Peyer's patch (tissue), 4 donors: ENCODE measurements at regions not wholly inside any gene's neighbourhood (a gene's known extent, or its start where the extent isn't known, plus 50 kb on each side); places are given as distances from the start of the nearest gene placed in this dataset.

Source experiments
- CTCF ChIP-seq, 6 experiments: fragments of 450-650 bp in 4 of 6; fragments of 200-600 bp in 2 of 6; sonication (generic) in 1 of 6; IDR thresholded peaks; one replicate each; pipeline ENCODE4 v1.5.1; 2017 to 2019; ENCODE audit warnings: antibody characterized with exemption in 6 of 6, mild to moderate bottlenecking in 3 of 6, moderate library complexity in 1 of 6
- POLR2A ChIP-seq, 2 donors: fragments of 450-650 bp; IDR thresholded peaks; one replicate each; pipeline ENCODE4 v1.5.1; 2017; ENCODE audit warnings: antibody characterized with exemption in 2 of 2, mild to moderate bottlenecking in 2 of 2, moderate library complexity in 2 of 2

GRCh38 chr3:115292131-115292530, 145.0 kb upstream of the ZBTB20 start:
- TF ChIP-seq CTCF (IDR thresholded peaks at IDR 0.05): no peak
- no peak for TF ChIP-seq POLR2A (IDR thresholded peaks at IDR 0.05)
